ENCODE measurements at regions not wholly inside any gene's neighbourhood (a gene's known extent, or its start where the extent isn't known, plus 50 kb on each side); places are given as distances from the start of the nearest gene placed in this dataset.

- TF ChIP-seq SIX5 (IDR thresholded peaks at IDR 0.05; ENCODE audit: low read depth, low read length, severe bottlenecking) (peak; percentile 36), NFYA (IDR thresholded peaks at IDR 0.05; ENCODE audit: borderline replicate concordance, low read depth, low read length) (no peak)
- CTCF ChIA-PET = no interaction called here
- H3K9me3 ChIP-seq (replicated peaks; ENCODE audit: control insufficient read depth, insufficient read depth, low read length) = no peaks in the 10 kb centered on the region
- 10% methylated on average over 2 of the region's 2 CpGs for WGBS (ENCODE audit: insufficient coverage, insufficient replicate concordance, low lambda C conversion rate, missing lambda C conversion rate)
- no peak overlapping the region for H3K27ac ChIP-seq (ENCODE audit: control insufficient read depth, insufficient read depth)
- no peak for FAIRE-seq
- no peaks in the 10 kb centered on the region for H3K4me1 ChIP-seq (ENCODE audit: control insufficient read depth, insufficient read depth, low read length)
- H2AFZ ChIP-seq (ENCODE audit: control insufficient read depth, low read depth, low read length) = no peak overlapping the region
- no peak overlapping the region for H3K4me3 ChIP-seq
- intact Hi-C loops (cut with micrococcal nuclease; ENCODE audit: unreplicated experiment) = no loop called here
- no peak overlapping the region for H3K4me2 ChIP-seq (ENCODE audit: control insufficient read depth, insufficient read depth)
- no peaks in the 10 kb centered on the region for H4K20me1 ChIP-seq (ENCODE audit: control insufficient read depth, insufficient read depth)
- H3K9ac ChIP-seq (ENCODE audit: control insufficient read depth, insufficient read depth, low read length) = no peak overlapping the region
- SMC1A ChIA-PET (ENCODE audit: uncharacterized antibody, unreplicated experiment) = no interaction called here
- DNase-seq (ENCODE audit: low read depth, low spot score) = no peak
- H3K36me3 ChIP-seq (ENCODE audit: control insufficient read depth in 2 of 2, insufficient read depth in 2 of 2, low read length in 1 of 2) = no peaks in the 10 kb centered on the region
- RAD21 ChIA-PET (ENCODE audit: unreplicated experiment) = no interaction called here
- POLR2A ChIA-PET = no interaction called here
- no peaks in the 10 kb centered on the region for H3K79me2 ChIP-seq (ENCODE audit: control insufficient read depth, insufficient read depth, low read length)
- no peaks in the 10 kb centered on the region for H3K27me3 ChIP-seq (replicated peaks in 1 of 2; ENCODE audit: control insufficient read depth in 2 of 2, insufficient read depth in 2 of 2, low read length in 1 of 2)
- no peak for ATAC-seq
- no TSS peak for BruUV-seq (replicated peaks)
- in situ Hi-C loops (cut with MboI) = no loop called here
Observed at GRCh38 chr16:87163637-87164036, 153.6 kb downstream of the C16orf95 start.

- ATAC-seq (no peak), DNase-seq (ENCODE audit: low read depth, low spot score) (no peak), FAIRE-seq (no peak)
- H3K4me1 ChIP-seq (ENCODE audit: control insufficient read depth, insufficient read depth, low read length) = no peaks in the 10 kb centered on the region
- H3K4me2 ChIP-seq (ENCODE audit: control insufficient read depth, insufficient read depth) = no peak overlapping the region
- CTCF ChIA-PET = interaction anchor here (1.1 kb wide), 1 partner anchor 601 kb away, joined by 3 read pairs; no protein-coding TSS in a partner anchor
- POLR2A ChIA-PET = no interaction called here
- no peak overlapping the region for H3K9ac ChIP-seq (ENCODE audit: control insufficient read depth, insufficient read depth, low read length)
- H3K79me2 ChIP-seq (ENCODE audit: control insufficient read depth, insufficient read depth, low read length) = no peaks in the 10 kb centered on the region
- H3K27ac ChIP-seq (ENCODE audit: control insufficient read depth, insufficient read depth) = no peak overlapping the region
- no peaks in the 10 kb centered on the region for H3K36me3 ChIP-seq (ENCODE audit: control insufficient read depth in 2 of 2, insufficient read depth in 2 of 2, low read length in 1 of 2)
- BruUV-seq (replicated peaks) = no TSS peak
- no peak for TF ChIP-seq IKZF1 (conservative IDR thresholded peaks at IDR 0.05)
- TF ChIP-seq ZNF687 (IDR thresholded peaks at IDR 0.05) = no peak
- no peak for TF ChIP-seq SIX5 (IDR thresholded peaks at IDR 0.05; ENCODE audit: low read depth, low read length, severe bottlenecking)
- TF ChIP-seq MAX (IDR thresholded peaks at IDR 0.05; ENCODE audit: low read depth, low read length) = no peak
- TF ChIP-seq CHD1 (IDR thresholded peaks at IDR 0.05; ENCODE audit: low read depth, low read length) = no peak
- TF ChIP-seq SRF (IDR thresholded peaks at IDR 0.05; ENCODE audit: low read depth in 2 of 2, low read length in 2 of 2) = no peak
- H3K9me3 ChIP-seq (replicated peaks; ENCODE audit: control insufficient read depth, insufficient read depth, low read length) = no peaks in the 10 kb centered on the region
- SMC1A ChIA-PET (ENCODE audit: uncharacterized antibody, unreplicated experiment) = interaction anchor here (0.6 kb wide), 1 partner anchor 56 kb away, joined by 3 read pairs; no protein-coding TSS in a partner anchor
- in situ Hi-C loops (cut with MboI) = no loop called here
- H4K20me1 ChIP-seq (ENCODE audit: control insufficient read depth, insufficient read depth) = no peaks in the 10 kb centered on the region
- RAD21 ChIA-PET (ENCODE audit: unreplicated experiment) = no interaction called here
- intact Hi-C loops (cut with micrococcal nuclease; ENCODE audit: unreplicated experiment) = no loop called here
- H2AFZ ChIP-seq (ENCODE audit: control insufficient read depth, low read depth, low read length) = no peak overlapping the region
- 12% methylated on average over 4 of the region's 4 CpGs for WGBS (ENCODE audit: insufficient coverage, insufficient replicate concordance, low lambda C conversion rate, missing lambda C conversion rate)
- no peaks in the 10 kb centered on the region for H3K27me3 ChIP-seq (replicated peaks in 1 of 2; ENCODE audit: control insufficient read depth in 2 of 2, insufficient read depth in 2 of 2, low read length in 1 of 2)
- H3K4me3 ChIP-seq = no peak overlapping the region
Observed at GRCh38 chr16:87165151-87165550, 152.0 kb downstream of the C16orf95 start.
